ENCODE measurements at regions not wholly inside any gene's neighbourhood (a gene's known extent, or its start where the extent isn't known, plus 50 kb on each side); places are given as distances from the start of the nearest gene placed in this dataset.
A peak's percentile ranks its signal among the peaks of the same experiment; 100 is the strongest.

DNA sequence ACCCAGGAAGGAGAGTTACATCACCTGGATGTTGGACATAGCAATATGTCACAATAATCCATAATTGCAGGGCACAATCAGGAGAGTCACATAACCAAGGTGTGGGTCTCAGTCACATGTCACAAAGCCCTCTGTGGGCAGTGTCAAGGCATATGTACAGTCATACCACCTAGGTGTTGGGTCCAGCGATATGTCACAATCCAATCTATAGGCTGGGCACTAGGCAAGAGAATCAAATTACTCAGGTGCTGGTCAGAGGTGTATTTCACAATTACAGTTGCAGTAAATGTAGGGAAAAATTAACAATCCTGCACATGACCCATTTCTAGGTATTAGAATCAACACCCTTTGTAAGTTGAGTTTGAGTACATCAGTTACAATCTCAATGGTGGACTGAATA is 126.2 kb upstream of the ZNF91 start:
- no peaks in the 10 kb centered on the region for H3K36me3 ChIP-seq (ENCODE audit: control insufficient read depth in 2 of 3, insufficient read depth in 3 of 3, low read length in 3 of 3)
- FAIRE-seq (no peak), DNase-seq (no peak)
- H3K27me3 ChIP-seq (ENCODE audit: control insufficient read depth, insufficient read depth, low read length), result no peaks in the 10 kb centered on the region
- TF ChIP-seq, protein P1, sequence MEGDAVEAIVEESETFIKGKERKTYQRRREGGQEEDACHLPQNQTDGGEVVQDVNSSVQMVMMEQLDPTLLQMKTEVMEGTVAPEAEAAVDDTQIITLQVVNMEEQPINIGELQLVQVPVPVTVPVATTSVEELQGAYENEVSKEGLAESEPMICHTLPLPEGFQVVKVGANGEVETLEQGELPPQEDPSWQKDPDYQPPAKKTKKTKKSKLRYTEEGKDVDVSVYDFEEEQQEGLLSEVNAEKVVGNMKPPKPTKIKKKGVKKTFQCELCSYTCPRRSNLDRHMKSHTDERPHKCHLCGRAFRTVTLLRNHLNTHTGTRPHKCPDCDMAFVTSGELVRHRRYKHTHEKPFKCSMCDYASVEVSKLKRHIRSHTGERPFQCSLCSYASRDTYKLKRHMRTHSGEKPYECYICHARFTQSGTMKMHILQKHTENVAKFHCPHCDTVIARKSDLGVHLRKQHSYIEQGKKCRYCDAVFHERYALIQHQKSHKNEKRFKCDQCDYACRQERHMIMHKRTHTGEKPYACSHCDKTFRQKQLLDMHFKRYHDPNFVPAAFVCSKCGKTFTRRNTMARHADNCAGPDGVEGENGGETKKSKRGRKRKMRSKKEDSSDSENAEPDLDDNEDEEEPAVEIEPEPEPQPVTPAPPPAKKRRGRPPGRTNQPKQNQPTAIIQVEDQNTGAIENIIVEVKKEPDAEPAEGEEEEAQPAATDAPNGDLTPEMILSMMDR (IDR thresholded peaks at IDR 0.05; ENCODE audit: borderline replicate concordance, extremely low read depth, insufficient read depth), result no peak
- H3K4me1 ChIP-seq (ENCODE audit: control insufficient read depth in 2 of 3, insufficient read depth in 2 of 3, low read depth in 1 of 3, low read length in 3 of 3), result no peaks in the 10 kb centered on the region
- H3K9ac ChIP-seq (ENCODE audit: low read length in 3 of 3), result no peak overlapping the region
- H3K9me3 ChIP-seq (ENCODE audit: control insufficient read depth in 2 of 3, insufficient read depth in 1 of 3, low read length in 3 of 3), result no peaks in the 10 kb centered on the region
- no peak overlapping the region for H3K4me3 ChIP-seq (ENCODE audit: low read length in 3 of 3)
- H3K27ac ChIP-seq (ENCODE audit: low read depth in 2 of 2, low read length in 2 of 2), result no peak overlapping the region
- intact Hi-C loops (cut with DNase I), result no loop called here

DNA sequence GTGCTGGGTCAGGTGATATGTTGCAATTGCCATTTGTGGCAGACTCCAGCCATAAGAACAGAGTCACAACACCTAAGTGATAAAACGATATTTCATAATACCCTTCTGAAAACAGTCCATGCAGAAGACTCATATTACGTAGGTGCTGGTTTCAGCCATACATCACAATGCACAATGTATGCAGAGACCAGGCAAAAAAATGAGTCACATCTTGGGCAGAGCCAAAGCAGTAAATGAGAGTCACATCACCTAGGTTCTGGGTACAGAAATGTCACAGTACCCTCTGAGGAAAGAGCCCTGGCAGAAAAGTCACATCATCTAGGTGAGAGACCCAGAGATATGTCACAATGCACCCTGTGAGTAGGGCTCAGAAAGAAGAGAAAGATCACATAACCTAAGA is 125.2 kb upstream of the ZNF91 start:
- FAIRE-seq (no peak), DNase-seq (no peak)
- Histone ChIP-seq H3K36me3 (ENCODE audit: control insufficient read depth in 2 of 3, insufficient read depth in 3 of 3, low read length in 3 of 3) (no peaks in the 10 kb centered on the region), H3K27me3 (ENCODE audit: control insufficient read depth, insufficient read depth, low read length) (no peaks in the 10 kb centered on the region), H3K4me3 (ENCODE audit: low read length in 3 of 3) (no peak overlapping the region), H3K9me3 (ENCODE audit: control insufficient read depth in 2 of 3, insufficient read depth in 1 of 3, low read length in 3 of 3) (no peaks in the 10 kb centered on the region), H3K9ac (ENCODE audit: low read length in 3 of 3) (no peak overlapping the region), H3K27ac (ENCODE audit: low read depth in 2 of 2, low read length in 2 of 2) (no peak overlapping the region), H3K4me1 (ENCODE audit: control insufficient read depth in 2 of 3, insufficient read depth in 2 of 3, low read depth in 1 of 3, low read length in 3 of 3) (no peaks in the 10 kb centered on the region)
- TF ChIP-seq, protein P1 (IDR thresholded peaks at IDR 0.05; ENCODE audit: borderline replicate concordance, extremely low read depth, insufficient read depth), result no peak
- intact Hi-C loops (cut with DNase I), result no loop called here

DNA sequence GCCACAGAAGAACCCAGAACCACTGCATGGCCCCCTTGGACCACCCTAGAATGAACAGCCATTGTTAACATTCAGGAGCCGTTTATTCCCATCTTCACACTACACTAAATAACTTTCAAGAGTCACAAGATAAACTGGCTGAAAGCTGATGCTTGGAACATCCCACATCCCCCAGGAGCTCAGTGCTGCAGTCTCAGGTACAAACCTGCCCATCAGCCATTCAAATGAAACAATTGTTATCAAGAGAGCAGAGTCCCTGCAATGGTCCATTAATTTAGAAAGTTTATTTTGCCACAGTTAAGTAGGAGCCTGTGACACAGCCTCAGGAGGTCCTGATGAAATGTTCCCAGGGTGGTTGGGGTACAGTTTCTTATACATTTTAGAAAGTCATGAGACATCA is 123.8 kb upstream of the ZNF91 start:
- H3K4me3 ChIP-seq (ENCODE audit: low read length in 3 of 3), result no peak overlapping the region
- no peaks in the 10 kb centered on the region for H3K9me3 ChIP-seq (ENCODE audit: control insufficient read depth in 2 of 3, insufficient read depth in 1 of 3, low read length in 3 of 3)
- intact Hi-C loops (cut with DNase I), result no loop called here
- H3K36me3 ChIP-seq (ENCODE audit: control insufficient read depth in 2 of 3, insufficient read depth in 3 of 3, low read length in 3 of 3), result no peaks in the 10 kb centered on the region
- DNase-seq (peak in 3 of 5 donors; percentile 16 to 63 (median 51)), FAIRE-seq (no peak)
- no peak overlapping the region for H3K27ac ChIP-seq (ENCODE audit: low read depth in 2 of 2, low read length in 2 of 2)
- no peak overlapping the region for H3K9ac ChIP-seq (ENCODE audit: low read length in 3 of 3)
- H3K4me1 ChIP-seq (ENCODE audit: control insufficient read depth in 2 of 3, insufficient read depth in 2 of 3, low read depth in 1 of 3, low read length in 3 of 3), result no peaks in the 10 kb centered on the region
- TF ChIP-seq, protein P1 (IDR thresholded peaks at IDR 0.05; ENCODE audit: borderline replicate concordance, extremely low read depth, insufficient read depth), result no peak
- H3K27me3 ChIP-seq (ENCODE audit: control insufficient read depth, insufficient read depth, low read length), result no peaks in the 10 kb centered on the region

DNA sequence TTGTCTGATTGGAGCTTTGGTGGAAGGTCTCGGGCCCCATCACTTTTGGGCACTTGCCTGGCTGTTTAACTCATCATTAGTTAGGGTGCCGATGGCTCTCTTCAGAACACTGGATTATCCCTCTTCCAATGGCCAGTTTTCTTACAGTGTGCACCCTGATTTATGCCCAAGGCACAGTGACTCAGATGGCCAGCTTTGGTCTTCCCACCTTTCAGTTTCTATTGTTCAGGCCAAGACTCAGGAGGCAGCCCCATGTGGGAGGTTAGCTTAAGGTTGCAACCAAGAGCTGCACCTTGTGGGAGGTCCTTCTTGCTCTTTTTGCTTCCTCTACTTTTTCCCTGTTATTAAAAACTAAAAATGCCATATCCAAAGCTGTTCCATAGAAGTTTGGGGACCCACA is 121.0 kb upstream of the ZNF91 start:
- DNase-seq (no peak), FAIRE-seq (no peak)
- Histone ChIP-seq H3K4me1 (ENCODE audit: control insufficient read depth in 2 of 3, insufficient read depth in 2 of 3, low read depth in 1 of 3, low read length in 3 of 3) (no peaks in the 10 kb centered on the region), H3K9ac (ENCODE audit: low read length in 3 of 3) (no peak overlapping the region), H3K4me3 (ENCODE audit: low read length in 3 of 3) (no peak overlapping the region), H3K27me3 (ENCODE audit: control insufficient read depth, insufficient read depth, low read length) (no peaks in the 10 kb centered on the region), H3K36me3 (ENCODE audit: control insufficient read depth in 2 of 3, insufficient read depth in 3 of 3, low read length in 3 of 3) (no peaks in the 10 kb centered on the region), H3K27ac (ENCODE audit: low read depth in 2 of 2, low read length in 2 of 2) (no peak overlapping the region), H3K9me3 (ENCODE audit: control insufficient read depth in 2 of 3, insufficient read depth in 1 of 3, low read length in 3 of 3) (no peaks in the 10 kb centered on the region)
- TF ChIP-seq, protein P1 (IDR thresholded peaks at IDR 0.05; ENCODE audit: borderline replicate concordance, extremely low read depth, insufficient read depth), result no peak
- intact Hi-C loops (cut with DNase I), result no loop called here
